GM21515 (cell line): ENCODE measurements at regions not wholly inside any gene's neighbourhood (a gene's known extent, or its start where the extent isn't known, plus 50 kb on each side); places are given as distances from the start of the nearest gene placed in this dataset.
"Not testable (repeated sequence)": the region's sequence is repeated elsewhere in the genome, so short reads cannot be mapped to it uniquely, and the experiment has no call there.

ENCODE experiments used
- ATAC-seq: cut with Tn5 transposase; IDR thresholded peaks from one replicate; pipeline ENCODE4 v1.9.1; 2021; ENCODE audit not compliant: unreplicated experiment

- ATAC-seq = not testable (repeated sequence)
Observed at GRCh38 chrY:26167332-26167731, 545.4 kb downstream of the CDY1 start.

- ATAC-seq = not testable (repeated sequence)
Observed at GRCh38 chrY:26179326-26179725, 557.4 kb downstream of the CDY1 start.

GRCh38 chrY:26224974-26225373 lies 603.1 kb downstream of the CDY1 start:
- not testable (repeated sequence) for ATAC-seq

- ATAC-seq = peak; percentile 88
Observed at GRCh38 chrY:26225468-26225867, 603.6 kb downstream of the CDY1 start.

- ATAC-seq = not testable (repeated sequence)
Observed at GRCh38 chrY:26240944-26241343, 619.0 kb downstream of the CDY1 start.

GRCh38 chrY:26254262-26254661 lies 632.3 kb downstream of the CDY1 start:
- not testable (repeated sequence) for ATAC-seq

- not testable (repeated sequence) for ATAC-seq
Observed at GRCh38 chrY:26265449-26265848, 643.5 kb downstream of the CDY1 start.

- not testable (repeated sequence) for ATAC-seq
Observed at GRCh38 chrY:26268421-26268820, 646.5 kb downstream of the CDY1 start.

GRCh38 chrY:26268934-26269333 lies 647.0 kb downstream of the CDY1 start:
- not testable (repeated sequence) for ATAC-seq

GRCh38 chrY:26273089-26273488 lies 651.2 kb downstream of the CDY1 start:
- not testable (repeated sequence) for ATAC-seq

- ATAC-seq = not testable (repeated sequence)
Observed at GRCh38 chrY:26306046-26306445, 684.1 kb downstream of the CDY1 start.

- not testable (repeated sequence) for ATAC-seq
Observed at GRCh38 chrY:26306630-26307385, 684.9 kb downstream of the CDY1 start.

- not testable (repeated sequence) for ATAC-seq
Observed at GRCh38 chrY:26308308-26308707, 686.4 kb downstream of the CDY1 start.

GRCh38 chrY:26315065-26315464 lies 693.1 kb downstream of the CDY1 start:
- ATAC-seq = not testable (repeated sequence)

GRCh38 chrY:26319488-26320202 lies 697.7 kb downstream of the CDY1 start:
- not testable (repeated sequence) for ATAC-seq

GRCh38 chrY:26322756-26323155 lies 700.8 kb downstream of the CDY1 start:
- ATAC-seq = not testable (repeated sequence)

- not testable (repeated sequence) for ATAC-seq
Observed at GRCh38 chrY:26352931-26353330, 731.0 kb downstream of the CDY1 start.

- ATAC-seq = no peak
Observed at GRCh38 chrY:26354191-26354590, 732.3 kb downstream of the CDY1 start.

GRCh38 chrY:26359869-26360268 lies 738.0 kb downstream of the CDY1 start:
- ATAC-seq = not testable (repeated sequence)

GRCh38 chrY:26360472-26360871 lies 738.6 kb downstream of the CDY1 start:
- not testable (repeated sequence) for ATAC-seq

- ATAC-seq = not testable (repeated sequence)
Observed at GRCh38 chrY:26363442-26363841, 741.5 kb downstream of the CDY1 start.

GRCh38 chrY:26366091-26366490 lies 744.2 kb downstream of the CDY1 start:
- ATAC-seq = not testable (repeated sequence)
